ENCODE measurements at regions not wholly inside any gene's neighbourhood (a gene's known extent, or its start where the extent isn't known, plus 50 kb on each side); places are given as distances from the start of the nearest gene placed in this dataset.

- H3K9ac ChIP-seq (ENCODE audit: low read depth, low read length, poor library complexity, severe bottlenecking), result no peak overlapping the region
- no peaks in the 10 kb centered on the region for H3F3A ChIP-seq (ENCODE audit: low read depth)
- H3K4me3 ChIP-seq (ENCODE audit: low read length, poor library complexity, severe bottlenecking), result no peak overlapping the region
- no peaks in the 10 kb centered on the region for H3K4me1 ChIP-seq (ENCODE audit: insufficient read depth, low read length, poor library complexity, severe bottlenecking)
- no peak for TF ChIP-seq EZH2phosphoT487 (IDR thresholded peaks at IDR 0.05; ENCODE audit: borderline replicate concordance)
- no peak for TF ChIP-seq CTCF (conservative IDR thresholded peaks at IDR 0.05; ENCODE audit: low read length)
- H3K4me2 ChIP-seq (ENCODE audit: low read depth, low read length, poor library complexity, severe bottlenecking), result no peak overlapping the region
- H3K9me2 ChIP-seq (replicated peaks; ENCODE audit: low read depth, low read length), result no peaks in the 10 kb centered on the region
- no peaks in the 10 kb centered on the region for H3K36me3 ChIP-seq (ENCODE audit: insufficient read depth, low read length)
- no peaks in the 10 kb centered on the region for H4K20me1 ChIP-seq (ENCODE audit: insufficient read depth, low read length, poor library complexity, severe bottlenecking)
- no peaks in the 10 kb centered on the region for H3K9me3 ChIP-seq (ENCODE audit: insufficient read depth, low read depth, low read length)
- no peaks in the 10 kb centered on the region for H3K79me2 ChIP-seq (ENCODE audit: insufficient read depth, low read length)
- no peak overlapping the region; the same call in 1 of the 2 replicates for H2AFZ ChIP-seq (ENCODE audit: low read length)
- H3K27me3 ChIP-seq (ENCODE audit: insufficient read depth, low read length, poor library complexity, severe bottlenecking), result no peaks in the 10 kb centered on the region
These were observed 242.2 kb downstream of the B3GLCT start for GRCh38 chr13:31441800-31442510.

- Histone ChIP-seq H3K9ac (ENCODE audit: low read depth, low read length, poor library complexity, severe bottlenecking) (no peak overlapping the region), H3F3A (ENCODE audit: low read depth) (no peaks in the 10 kb centered on the region), H3K4me2 (ENCODE audit: low read depth, low read length, poor library complexity, severe bottlenecking) (no peak overlapping the region), H3K9me3 (ENCODE audit: insufficient read depth, low read depth, low read length) (no peaks in the 10 kb centered on the region), H3K4me3 (ENCODE audit: low read length, poor library complexity, severe bottlenecking) (no peak overlapping the region), H3K9me2 (replicated peaks; ENCODE audit: low read depth, low read length) (no peaks in the 10 kb centered on the region), H2AFZ (ENCODE audit: low read length) (no peak overlapping the region), H3K36me3 (ENCODE audit: insufficient read depth, low read length) (no peaks in the 10 kb centered on the region), H3K27me3 (ENCODE audit: insufficient read depth, low read length, poor library complexity, severe bottlenecking) (no peaks in the 10 kb centered on the region), H3K79me2 (ENCODE audit: insufficient read depth, low read length) (no peaks in the 10 kb centered on the region), H3K4me1 (ENCODE audit: insufficient read depth, low read length, poor library complexity, severe bottlenecking) (no peaks in the 10 kb centered on the region), H4K20me1 (ENCODE audit: insufficient read depth, low read length, poor library complexity, severe bottlenecking) (no peaks in the 10 kb centered on the region)
- no peak for TF ChIP-seq CTCF (conservative IDR thresholded peaks at IDR 0.05; ENCODE audit: low read length)
These were observed 242.8 kb downstream of the B3GLCT start for GRCh38 chr13:31442571-31442970.

GRCh38 chr13:31444266-31444856, 244.6 kb downstream of the B3GLCT start:
- Histone ChIP-seq H3K36me3 (ENCODE audit: insufficient read depth, low read length) (no peaks in the 10 kb centered on the region), H3K9me2 (replicated peaks; ENCODE audit: low read depth, low read length) (no peaks in the 10 kb centered on the region), H3K4me3 (ENCODE audit: low read length, poor library complexity, severe bottlenecking) (no peak overlapping the region), H3F3A (ENCODE audit: low read depth) (no peaks in the 10 kb centered on the region), H3K27me3 (ENCODE audit: insufficient read depth, low read length, poor library complexity, severe bottlenecking) (no peaks in the 10 kb centered on the region), H3K79me2 (ENCODE audit: insufficient read depth, low read length) (no peaks in the 10 kb centered on the region), H2AFZ (ENCODE audit: low read length) (0 out of 2 replicates have a peak overlapping the region, but pooled peaks have one; percentile 3), H3K9me3 (ENCODE audit: insufficient read depth, low read depth, low read length) (no peaks in the 10 kb centered on the region), H4K20me1 (ENCODE audit: insufficient read depth, low read length, poor library complexity, severe bottlenecking) (no peaks in the 10 kb centered on the region), H3K4me1 (ENCODE audit: insufficient read depth, low read length, poor library complexity, severe bottlenecking) (no peaks in the 10 kb centered on the region), H3K4me2 (ENCODE audit: low read depth, low read length, poor library complexity, severe bottlenecking) (no peak overlapping the region), H3K9ac (ENCODE audit: low read depth, low read length, poor library complexity, severe bottlenecking) (no peak overlapping the region)
- TF ChIP-seq EZH2phosphoT487 (IDR thresholded peaks at IDR 0.05; ENCODE audit: borderline replicate concordance) (no peak), CTCF (conservative IDR thresholded peaks at IDR 0.05; ENCODE audit: low read length) (no peak)

All from Loucy (cell line).